GM12873 (cell line): ENCODE measurements at regions not wholly inside any gene's neighbourhood (a gene's known extent, or its start where the extent isn't known, plus 50 kb on each side); places are given as distances from the start of the nearest gene placed in this dataset.

Experiments used
- CTCF ChIP-seq: IDR thresholded peaks from 2 replicates; pipeline ENCODE4 v1.5.1; 2012; ENCODE audit warnings: low read depth, mild to moderate bottlenecking, moderate library complexity, low read length, control low read depth; ENCODE audit not compliant: insufficient read depth; ENCODE audit errors: missing control alignments

GRCh38 chr22:22776121-22776520 lies 111.5 kb upstream of the IGLL5 start:
- TF ChIP-seq CTCF, result no peak

- TF ChIP-seq CTCF, result no peak
Observed at GRCh38 chr22:22779213-22779612, 108.4 kb upstream of the IGLL5 start.

GRCh38 chr22:22783575-22783974 lies 104.0 kb upstream of the IGLL5 start:
- no peak for TF ChIP-seq CTCF

GRCh38 chr22:22784249-22785039 lies 103.2 kb upstream of the IGLL5 start:
- no peak for TF ChIP-seq CTCF

GRCh38 chr22:22785316-22786065 lies 102.1 kb upstream of the IGLL5 start:
- no peak for TF ChIP-seq CTCF

GRCh38 chr22:22786301-22787115 lies 101.1 kb upstream of the IGLL5 start:
- no peak for TF ChIP-seq CTCF

- TF ChIP-seq CTCF, result no peak
Observed at GRCh38 chr22:22787151-22787550, 100.5 kb upstream of the IGLL5 start.
